DMS79 (cell line): ENCODE measurements at regions not wholly inside any gene's neighbourhood (a gene's known extent, or its start where the extent isn't known, plus 50 kb on each side); places are given as distances from the start of the nearest gene placed in this dataset.
"Not testable (repeated sequence)": the region's sequence is repeated elsewhere in the genome, so short reads cannot be mapped to it uniquely, and the experiment has no call there.

Experiments used
- DNase-seq: peaks from one replicate; lab custom pipeline; 2025; lab: John Stamatoyannopoulos, UW

- DNase-seq: no peak
These were observed 79.8 kb downstream of the ZNF92 start for GRCh38 chr7:65453341-65454030.

GRCh38 chr7:65454469-65454868, 80.8 kb downstream of the ZNF92 start:
- DNase-seq: no peak

GRCh38 chr7:65455050-65455449, 81.4 kb downstream of the ZNF92 start:
- not testable (repeated sequence) for DNase-seq

GRCh38 chr7:65457705-65458104, 84.0 kb downstream of the ZNF92 start:
- DNase-seq: no peak

- DNase-seq: no peak
These were observed 85.8 kb downstream of the ZNF92 start for GRCh38 chr7:65459438-65459837.

- no peak for DNase-seq
These were observed 88.6 kb downstream of the ZNF92 start for GRCh38 chr7:65462148-65462716.

- DNase-seq: no peak
These were observed 89.5 kb downstream of the ZNF92 start for GRCh38 chr7:65463184-65463583.

GRCh38 chr7:65469919-65470558, 96.4 kb downstream of the ZNF92 start:
- DNase-seq: not testable (repeated sequence)

GRCh38 chr7:65471587-65471986, 97.9 kb downstream of the ZNF92 start:
- DNase-seq: no peak

GRCh38 chr7:65475040-65475726, 101.5 kb downstream of the ZNF92 start:
- DNase-seq: no peak

GRCh38 chr7:65475734-65476319, 102.2 kb downstream of the ZNF92 start:
- DNase-seq: no peak

- DNase-seq: no peak
These were observed 103.7 kb downstream of the ZNF92 start for GRCh38 chr7:65477326-65477725.

GRCh38 chr7:65489260-65489767, 115.7 kb downstream of the ZNF92 start:
- DNase-seq: no peak

- not testable (repeated sequence) for DNase-seq
These were observed 123.0 kb downstream of the ZNF92 start for GRCh38 chr7:65496697-65497096.

GRCh38 chr7:65503434-65504152, 129.9 kb downstream of the ZNF92 start:
- no peak for DNase-seq

- not testable (repeated sequence) for DNase-seq
These were observed 131.1 kb downstream of the ZNF92 start for GRCh38 chr7:65504504-65505319.

GRCh38 chr7:65505320-65505633, 131.6 kb downstream of the ZNF92 start:
- DNase-seq: not testable (repeated sequence)

- not testable (repeated sequence) for DNase-seq
These were observed 135.1 kb downstream of the ZNF92 start for GRCh38 chr7:65508581-65509367.

- no peak for DNase-seq
These were observed 135.9 kb downstream of the ZNF92 start for GRCh38 chr7:65509368-65510186.
